ENCODE measurements at regions not wholly inside any gene's neighbourhood (a gene's known extent, or its start where the extent isn't known, plus 50 kb on each side); places are given as distances from the start of the nearest gene placed in this dataset.
"Not testable (repeated sequence)": the region's sequence is repeated elsewhere in the genome, so short reads cannot be mapped to it uniquely, and the experiment has no call there.

DNA sequence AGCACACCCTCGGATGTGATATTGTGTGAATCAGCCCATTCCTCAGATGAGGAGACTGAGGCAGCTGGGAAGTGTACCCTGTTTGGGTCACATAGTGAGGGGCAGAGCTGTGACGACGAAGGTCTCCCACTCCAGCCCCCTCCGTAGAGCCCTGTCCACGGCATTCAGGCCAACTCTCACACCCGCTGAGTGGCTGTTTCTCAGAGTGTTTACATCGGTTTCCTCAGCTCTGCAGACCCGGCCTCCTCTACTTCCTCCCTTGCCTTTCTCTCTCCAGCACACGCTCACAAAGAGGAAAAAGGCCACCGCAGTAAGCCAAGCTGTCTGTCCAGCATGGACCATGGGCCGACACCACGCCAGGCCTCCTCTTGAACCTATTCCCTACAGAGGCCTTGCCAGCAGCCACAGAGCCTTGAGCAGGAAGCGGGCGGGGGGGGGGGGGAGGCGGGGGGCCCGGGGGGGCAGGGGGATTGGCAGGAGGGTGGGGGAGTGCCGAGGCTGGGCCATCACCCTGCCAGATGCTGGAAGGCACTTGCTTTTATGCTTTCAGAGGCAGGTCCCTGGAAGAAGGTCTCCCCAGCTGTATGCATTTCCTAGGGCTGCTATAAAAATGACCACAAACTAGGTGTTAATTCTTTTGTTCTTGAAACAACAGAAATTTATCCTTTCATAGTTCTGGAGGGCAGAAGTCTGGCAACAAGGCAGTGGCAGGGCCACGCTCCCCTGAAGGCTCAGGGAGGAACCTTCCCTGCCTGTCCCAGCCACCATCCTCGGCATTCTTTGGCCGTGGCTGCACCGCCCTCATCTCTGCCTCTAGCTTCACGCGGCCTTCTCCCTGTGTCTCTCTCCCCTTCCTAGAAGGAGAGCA is 178.4 kb downstream of the PSMG1 start:
- DNase-seq = peak in 28 of 56 donors; percentile 8 to 60 (median 23)

GRCh38 chr21:39003982-39004633 is 179.1 kb downstream of the PSMG1 start:
- DNase-seq = no peak

GRCh38 chr21:39001341-39001740 is 181.9 kb downstream of the PSMG1 start:
- DNase-seq = no peak

DNA sequence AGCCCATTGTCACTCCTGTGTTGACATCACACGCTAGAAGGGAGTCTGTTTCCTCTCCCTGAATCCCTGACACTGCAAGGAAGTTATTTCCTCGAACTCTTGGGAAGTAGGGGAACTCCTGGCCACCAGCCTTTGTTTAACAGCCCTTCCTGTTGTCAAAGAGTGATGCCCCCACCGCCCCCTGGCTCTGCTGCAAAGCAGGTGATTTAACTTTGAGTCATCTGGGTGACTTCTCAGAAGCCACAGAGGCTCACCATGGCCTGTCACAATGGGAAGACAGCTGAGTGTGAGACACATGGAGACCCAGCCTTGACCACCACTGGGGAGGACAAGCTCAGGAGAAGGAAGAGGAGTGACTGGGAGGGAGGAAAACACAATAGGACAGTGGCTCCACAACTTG is 182.8 kb downstream of the PSMG1 start:
- no peak for DNase-seq

- no peak for DNase-seq
Measured at GRCh38 chr21:38999161-38999560, 184.1 kb downstream of the PSMG1 start.

DNA sequence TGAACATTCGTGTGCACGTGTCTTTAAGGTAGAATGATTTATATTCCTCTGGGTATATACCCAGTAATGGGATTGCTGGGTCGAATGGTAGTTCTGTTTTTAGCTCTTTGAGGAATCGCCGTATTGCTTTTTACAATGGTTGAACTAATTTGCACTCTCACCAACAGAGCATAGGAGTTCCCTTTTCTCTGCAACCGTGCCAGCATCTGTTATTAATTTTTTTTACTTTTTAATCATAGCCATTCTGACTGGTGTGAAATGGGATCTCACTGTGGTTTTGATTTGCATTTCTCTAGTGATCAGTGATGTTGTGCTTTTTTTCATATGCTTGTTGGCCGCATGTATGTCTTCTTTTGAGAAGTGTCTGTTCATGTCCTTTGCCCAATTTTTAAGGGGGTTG is 185.0 kb downstream of the PSMG1 start:
- DNase-seq = not testable (repeated sequence)

- DNase-seq = not testable (repeated sequence)
Measured at GRCh38 chr21:38997843-38998175, 185.4 kb downstream of the PSMG1 start.

- no peak for DNase-seq
Measured at GRCh38 chr21:38997051-38997842, 186.0 kb downstream of the PSMG1 start.

- DNase-seq = no peak
Measured at GRCh38 chr21:38996355-38996754, 186.9 kb downstream of the PSMG1 start.

DNA sequence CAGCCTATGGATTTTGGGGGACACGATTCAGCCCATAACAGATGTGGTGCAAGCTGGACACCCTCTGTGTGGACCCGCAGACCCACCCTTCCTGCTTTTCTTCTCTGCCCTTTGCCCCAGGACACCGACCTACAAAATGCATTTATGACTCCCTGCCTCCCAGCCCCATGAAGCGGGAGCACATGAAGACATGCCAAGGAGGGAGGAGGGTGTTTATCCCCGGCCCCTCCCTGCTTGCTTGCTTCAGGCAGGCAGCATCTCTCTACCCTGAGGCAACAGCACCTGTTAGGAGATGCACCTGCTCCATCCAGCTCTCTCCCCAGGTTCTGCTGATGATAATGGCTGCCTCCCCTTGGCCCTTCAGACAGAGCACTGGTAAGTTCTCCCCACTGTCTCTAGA is 187.5 kb downstream of the PSMG1 start:
- no peak for DNase-seq

GRCh38 chr21:38995071-38995669 is 188.1 kb downstream of the PSMG1 start:
- DNase-seq = no peak

- no peak for DNase-seq
Measured at GRCh38 chr21:38994042-38994441, 188.3 kb downstream of the ETS2 start.

- no peak for DNase-seq
Measured at GRCh38 chr21:38993561-38993960, 187.8 kb downstream of the ETS2 start.

GRCh38 chr21:38992737-38993136 is 187.0 kb downstream of the ETS2 start:
- no peak for DNase-seq

DNA sequence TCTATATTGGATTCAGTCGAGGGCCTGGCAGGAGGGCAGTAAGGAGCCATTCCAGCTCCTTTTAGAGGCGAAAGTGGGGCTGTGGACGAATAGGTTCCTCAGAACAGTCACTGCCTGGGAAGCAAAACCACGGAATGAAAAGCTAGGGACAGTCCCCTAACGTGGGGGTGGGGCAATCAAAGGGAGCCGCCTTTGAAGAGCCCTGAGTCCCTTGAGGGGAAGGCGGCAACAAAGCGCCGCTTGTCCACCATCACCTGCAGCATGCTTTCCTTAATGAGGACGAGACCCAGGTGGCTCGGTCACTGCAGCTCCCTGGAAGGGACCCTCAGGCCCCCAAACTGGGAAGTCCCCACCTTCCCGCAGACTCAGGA is 184.7 kb downstream of the ETS2 start:
- no peak for DNase-seq

DNA sequence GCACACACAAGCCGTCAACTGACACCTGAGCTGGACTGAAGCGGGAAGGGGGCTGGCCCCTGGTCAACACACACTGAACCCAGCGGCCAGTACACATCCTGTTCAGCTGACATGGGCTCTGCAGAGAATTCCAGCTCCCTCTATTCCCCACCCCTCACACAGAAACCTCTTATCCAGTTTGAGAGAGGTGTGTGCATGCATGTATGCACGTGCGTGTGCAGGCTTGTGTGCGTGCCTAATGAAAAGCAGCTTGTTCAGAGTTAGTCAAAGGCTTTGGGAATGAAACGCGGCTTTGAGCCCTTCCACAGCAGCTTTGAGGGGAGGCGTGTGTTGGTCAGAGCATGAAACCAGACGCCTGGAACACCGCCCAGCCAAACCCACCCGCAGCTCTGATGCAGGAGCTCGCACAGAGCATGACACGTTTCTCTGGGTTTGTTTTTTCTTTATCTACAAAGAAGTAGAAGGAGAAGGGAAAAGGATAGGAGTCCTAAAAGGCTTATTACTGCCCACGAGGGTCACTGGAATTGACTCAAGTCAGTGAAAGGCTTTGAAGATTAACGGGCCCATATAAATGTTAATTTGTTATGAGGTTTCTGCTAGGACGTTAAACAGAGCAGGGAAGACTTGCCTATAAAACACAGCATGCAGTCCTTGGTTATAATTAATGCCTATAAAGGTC is 184.2 kb downstream of the ETS2 start:
- peak in 1 of 56 donors; percentile 8 for DNase-seq

GRCh38 chr21:38989379-38989744 is 183.6 kb downstream of the ETS2 start:
- DNase-seq = no peak

DNA sequence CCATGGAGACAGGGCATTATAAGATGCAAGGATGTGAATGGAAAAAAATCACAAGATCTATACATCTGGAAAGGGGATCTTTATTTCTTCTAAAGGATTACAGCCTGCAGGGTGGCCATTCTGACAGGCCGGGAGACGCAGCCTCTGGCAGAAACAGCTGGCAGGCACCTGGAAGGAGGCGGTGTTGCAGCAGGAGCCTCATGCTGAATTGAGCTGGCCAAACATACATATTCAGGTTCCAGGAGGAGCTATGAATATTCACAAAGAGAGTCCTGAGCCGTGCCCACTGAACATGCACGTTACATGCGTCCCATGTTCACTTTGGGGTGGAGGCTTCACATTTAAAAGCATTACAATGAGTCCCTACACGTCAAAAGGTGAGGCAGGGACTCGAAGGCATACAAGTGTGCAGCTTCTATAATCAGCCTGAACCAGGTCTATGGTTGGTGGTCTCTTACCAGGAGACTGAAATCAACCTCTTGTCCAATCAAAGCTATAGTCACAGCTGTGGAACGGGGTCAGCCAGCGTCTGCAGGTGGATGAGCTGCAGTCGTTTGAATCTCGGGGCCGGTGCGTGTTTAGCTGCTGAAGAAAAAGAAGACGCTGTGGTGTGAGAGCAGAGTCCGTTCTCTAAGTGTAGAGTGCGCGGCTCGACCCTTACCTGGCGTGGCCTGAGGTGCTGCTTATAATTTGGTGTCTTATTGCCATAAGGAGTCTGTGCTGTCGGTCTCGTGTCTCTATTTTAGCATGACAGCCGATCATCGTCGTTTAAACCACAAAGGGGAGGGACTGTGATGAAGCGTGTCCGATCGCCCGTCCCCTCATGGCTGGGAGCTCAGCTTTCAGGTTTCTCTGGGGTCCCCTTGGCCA is 183.0 kb downstream of the ETS2 start:
- no peak for DNase-seq

GRCh38 chr21:38987633-38988508 is 182.1 kb downstream of the ETS2 start:
- no peak for DNase-seq

All from amygdala (tissue), 56 donors.